Caco-2 (cell line): ENCODE measurements at regions not wholly inside any gene's neighbourhood (a gene's known extent, or its start where the extent isn't known, plus 50 kb on each side); places are given as distances from the start of the nearest gene placed in this dataset.

ENCODE experiments used
- BruUV-seq: library from RNA; stranded (reverse); fragments of 400-500 nt; replicated peaks from 2 replicates; lab custom pipeline; 2021; lab: Mats Ljungman, UMichigan
- CTCF ChIA-PET: fragments of 300-600 bp; sonication (Branson Sonifier 250); formaldehyde crosslinking; loops from one replicate; lab custom pipeline; 2022; ENCODE audit warnings: antibody characterized with exemption; lab: Charles Lee
- POLR2A ChIA-PET: fragments of 300-600 bp; sonication (Branson Sonifier 250); formaldehyde crosslinking; loops from one replicate; lab custom pipeline; 2022; ENCODE audit warnings: antibody characterized with exemption; lab: Charles Lee
- DNase-seq, 2 experiments: peaks; one replicate each; pipeline versions ENCODE4 v3.0.0 to v3.0.0-alpha.2; 2020 to 2022
- H3K27me3 ChIP-seq: replicated peaks from 2 replicates; pipeline ENCODE4 v1.6.0; 2011; ENCODE audit warnings: low read length; ENCODE audit not compliant: control insufficient read depth, insufficient read depth
- H3K36me3 ChIP-seq: 2 replicates; pipeline ENCODE4 v1.5.1; 2011; ENCODE audit warnings: low read length; ENCODE audit not compliant: control insufficient read depth, insufficient read depth
- H3K4me1 ChIP-seq: fragments of 250-450 bp; sonication (Bioruptor Pico); 2 replicates; pipeline ENCODE4 v1.5.1; 2020; ENCODE audit warnings: mild to moderate bottlenecking
- H3K4me3 ChIP-seq: 2 replicates; pipeline ENCODE4 v1.5.1; 2011; ENCODE audit warnings: low read depth, mild to moderate bottlenecking, control low read depth, low read length
- H3K9me3 ChIP-seq: fragments of 250-450 bp; sonication (Bioruptor Pico); 2 replicates; pipeline ENCODE4 v1.5.1; 2020; ENCODE audit warnings: mild to moderate bottlenecking, moderate library complexity
- H3K27ac Mint-ChIP-seq: one replicate; pipeline ENCODE4 v1.8.0; 2022; ENCODE audit warnings: mixed read lengths; ENCODE audit not compliant: unreplicated experiment
- H3K27me3 Mint-ChIP-seq: one replicate; pipeline ENCODE4 v1.8.0; 2022; ENCODE audit warnings: mixed read lengths; ENCODE audit not compliant: insufficient read depth, unreplicated experiment
- H3K36me3 Mint-ChIP-seq: one replicate; pipeline ENCODE4 v1.8.0; 2022; ENCODE audit warnings: mild to moderate bottlenecking, mixed read lengths; ENCODE audit not compliant: insufficient read depth, unreplicated experiment
- H3K4me1 Mint-ChIP-seq: one replicate; pipeline ENCODE4 v1.8.0; 2022; ENCODE audit warnings: low read depth, mixed read lengths; ENCODE audit not compliant: unreplicated experiment
- H3K4me3 Mint-ChIP-seq: one replicate; pipeline ENCODE4 v1.8.0; 2022; ENCODE audit warnings: mild to moderate bottlenecking, moderate library complexity, mixed read lengths; ENCODE audit not compliant: unreplicated experiment
- H3K9me3 Mint-ChIP-seq: one replicate; pipeline ENCODE4 v1.8.0; 2022; ENCODE audit warnings: mixed read lengths; ENCODE audit not compliant: unreplicated experiment
- CTCF ChIP-seq, 2 experiments: fragments of 200-600 bp in 1 of 2; IDR thresholded peaks; 1 replicate in 1 of 2; 2 replicates in 1 of 2; pipeline versions ENCODE4 v1.5.1 to v1.8.0; 2011 to 2022; ENCODE audit warnings: antibody characterized with exemption in 1 of 2, control low read depth in 1 of 2, inconsistent platforms in 1 of 2, low read depth in 1 of 2, low read length in 1 of 2, mild to moderate bottlenecking in 1 of 2, moderate library complexity in 1 of 2; ENCODE audit not compliant: insufficient read depth in 1 of 2, severe bottlenecking in 1 of 2, unreplicated experiment in 1 of 2
- intact Hi-C: fragments of 100-400 bp; cut with micrococcal nuclease; formaldehyde crosslinking; loops from one replicate; pipeline ENCODE4 v1.10.0; 2022; ENCODE audit not compliant: unreplicated experiment

GRCh38 chr5:86760661-86761060 lies 142.9 kb downstream of the COX7C start:
- Mint-ChIP-seq H3K36me3 (no peaks in the 10 kb centered on the region), H3K4me3 (no peak overlapping the region), H3K27ac (no peak overlapping the region), H3K9me3 (no peaks in the 10 kb centered on the region), H3K4me1 (no peaks in the 10 kb centered on the region), H3K27me3 (no peaks in the 10 kb centered on the region)
- no peak for TF ChIP-seq CTCF (IDR thresholded peaks at IDR 0.05; ENCODE audit: insufficient read depth in 1 of 2, low read depth in 1 of 2, low read length in 1 of 2, severe bottlenecking in 1 of 2, unreplicated experiment in 1 of 2)
- Histone ChIP-seq H3K27me3 (no peaks in the 10 kb centered on the region), H3K36me3 (no peaks in the 10 kb centered on the region), H3K9me3 (no peaks in the 10 kb centered on the region), H3K4me3 (no peak overlapping the region), H3K4me1 (no peaks in the 10 kb centered on the region)
- ChIA-PET POLR2A (no interaction called here), CTCF (no interaction called here)
- intact Hi-C loops = no loop called here
- DNase-seq = no peak
- BruUV-seq = no TSS peak

- H3K27me3 Mint-ChIP-seq = no peaks in the 10 kb centered on the region
- no peaks in the 10 kb centered on the region for H3K4me1 Mint-ChIP-seq
- no peak for TF ChIP-seq CTCF (IDR thresholded peaks at IDR 0.05; ENCODE audit: insufficient read depth in 1 of 2, low read depth in 1 of 2, low read length in 1 of 2, severe bottlenecking in 1 of 2, unreplicated experiment in 1 of 2)
- Histone ChIP-seq H3K4me3 (no peak overlapping the region), H3K9me3 (no peaks in the 10 kb centered on the region), H3K27me3 (no peaks in the 10 kb centered on the region), H3K36me3 (no peaks in the 10 kb centered on the region), H3K4me1 (no peaks in the 10 kb centered on the region)
- POLR2A ChIA-PET = no interaction called here
- H3K9me3 Mint-ChIP-seq = no peaks in the 10 kb centered on the region
- DNase-seq = no peak
- intact Hi-C loops = no loop called here
- BruUV-seq = no TSS peak
- H3K27ac Mint-ChIP-seq = no peak overlapping the region
- no peak overlapping the region for H3K4me3 Mint-ChIP-seq
- no peaks in the 10 kb centered on the region for H3K36me3 Mint-ChIP-seq
- CTCF ChIA-PET = no interaction called here
These were observed 146.2 kb downstream of the COX7C start for GRCh38 chr5:86763929-86764328.

- CTCF ChIA-PET = no interaction called here
- intact Hi-C loops = no loop called here
- no peak for DNase-seq
- BruUV-seq = no TSS peak
- Histone ChIP-seq H3K27me3 (no peaks in the 10 kb centered on the region), H3K9me3 (no peaks in the 10 kb centered on the region), H3K36me3 (no peaks in the 10 kb centered on the region), H3K4me1 (no peaks in the 10 kb centered on the region), H3K4me3 (no peak overlapping the region)
- no peak overlapping the region for H3K4me3 Mint-ChIP-seq
- no peaks in the 10 kb centered on the region for H3K4me1 Mint-ChIP-seq
- no peak for TF ChIP-seq CTCF (IDR thresholded peaks at IDR 0.05; ENCODE audit: insufficient read depth in 1 of 2, low read depth in 1 of 2, low read length in 1 of 2, severe bottlenecking in 1 of 2, unreplicated experiment in 1 of 2)
- POLR2A ChIA-PET = no interaction called here
- H3K27me3 Mint-ChIP-seq = no peaks in the 10 kb centered on the region
- H3K9me3 Mint-ChIP-seq = no peaks in the 10 kb centered on the region
- H3K27ac Mint-ChIP-seq = no peak overlapping the region
- no peaks in the 10 kb centered on the region for H3K36me3 Mint-ChIP-seq
These were observed 148.2 kb downstream of the COX7C start for GRCh38 chr5:86765778-86766502.
